ENCODE measurements at regions not wholly inside any gene's neighbourhood (a gene's known extent, or its start where the extent isn't known, plus 50 kb on each side); places are given as distances from the start of the nearest gene placed in this dataset.
"Not testable (repeated sequence)": the region's sequence is repeated elsewhere in the genome, so short reads cannot be mapped to it uniquely, and the experiment has no call there.

DNA sequence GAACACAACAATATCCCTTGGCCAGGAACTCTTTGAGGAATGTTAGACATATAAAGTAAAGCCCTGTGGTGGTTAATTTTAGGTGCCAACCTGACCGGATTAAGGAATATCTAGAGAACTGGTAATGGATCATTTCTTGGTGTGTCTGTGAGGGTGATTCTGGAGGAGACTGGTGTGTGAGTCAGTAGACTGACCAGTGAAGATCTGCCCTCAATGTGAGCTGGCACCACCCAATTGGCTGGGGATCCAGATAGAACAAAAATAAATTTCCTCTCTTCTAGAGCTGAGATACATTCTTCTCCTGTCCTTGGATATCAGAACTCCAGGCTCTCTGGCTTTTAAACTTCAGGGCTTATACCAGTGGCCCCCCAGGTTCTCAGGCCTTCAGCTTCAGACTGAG lies 56.2 kb upstream of the TNPO1 start:
- no peak for DNase-seq

DNA sequence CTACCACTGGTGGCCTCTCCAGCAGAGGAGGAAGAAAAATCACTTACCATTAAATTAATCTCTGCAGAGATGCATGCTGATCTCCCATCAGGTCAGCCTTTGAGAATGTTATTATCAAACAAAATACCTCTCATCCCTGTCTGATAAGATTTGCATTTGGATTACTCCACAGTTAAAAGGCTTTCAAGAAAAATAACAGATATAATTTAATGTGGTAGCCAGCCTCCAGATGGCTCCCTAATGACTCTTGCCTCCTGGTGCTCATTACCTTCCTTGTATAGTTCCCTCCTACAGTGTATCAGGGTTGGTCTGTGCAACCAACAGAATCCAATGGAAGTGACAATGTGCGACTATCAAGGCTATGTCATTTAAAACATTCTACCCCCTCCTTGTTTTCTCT lies 63.6 kb upstream of the TNPO1 start:
- DNase-seq: no peak

DNA sequence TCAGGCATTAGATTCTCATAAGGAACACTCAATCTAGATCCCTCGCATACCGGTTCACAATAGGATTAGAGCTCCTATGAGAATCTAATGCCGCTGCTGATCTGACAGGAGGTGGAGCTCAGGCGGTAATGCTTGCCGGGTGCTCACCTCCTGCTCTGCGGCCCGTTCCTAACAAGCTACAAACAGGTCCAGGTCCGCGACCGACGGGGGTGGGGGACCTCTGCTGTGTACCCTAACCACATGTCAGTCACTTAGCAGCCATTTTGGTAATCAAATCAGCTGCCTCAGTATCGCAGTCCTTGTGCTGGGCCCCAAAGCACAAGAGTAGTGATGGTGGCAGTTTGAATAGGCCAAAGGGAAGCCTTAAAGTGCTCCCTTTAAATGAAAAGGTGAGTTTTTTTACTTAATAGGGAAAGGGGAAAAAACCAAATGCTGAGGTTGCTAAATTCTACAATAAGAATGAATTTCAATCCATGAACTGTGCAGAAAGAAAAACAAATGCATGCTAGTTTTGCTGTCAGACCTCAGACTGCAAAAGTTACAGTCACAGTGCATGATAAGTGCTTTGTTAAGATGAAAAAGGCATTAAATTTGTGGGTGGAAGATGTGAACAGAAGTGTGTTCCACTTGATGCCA lies 67.0 kb upstream of the TNPO1 start:
- no peak for DNase-seq

DNA sequence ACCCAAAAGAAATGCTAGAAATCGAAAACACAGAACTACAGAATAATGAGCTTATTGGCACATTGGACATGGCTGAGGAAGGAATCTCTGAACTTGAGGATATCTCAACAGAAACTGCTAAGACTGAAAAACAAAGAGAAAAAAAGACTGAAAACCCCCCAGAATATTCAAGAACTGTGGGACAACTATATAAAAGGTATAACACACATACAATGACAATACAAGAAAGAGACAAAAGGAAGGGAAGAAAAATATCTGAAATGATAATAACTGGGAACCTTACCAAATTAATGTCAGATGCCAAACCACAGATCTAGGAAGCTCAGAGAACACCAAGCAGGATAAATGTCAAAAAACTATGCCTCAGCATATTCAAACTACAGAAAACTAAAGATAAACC lies 68.6 kb upstream of the TNPO1 start:
- DNase-seq: no peak

DNA sequence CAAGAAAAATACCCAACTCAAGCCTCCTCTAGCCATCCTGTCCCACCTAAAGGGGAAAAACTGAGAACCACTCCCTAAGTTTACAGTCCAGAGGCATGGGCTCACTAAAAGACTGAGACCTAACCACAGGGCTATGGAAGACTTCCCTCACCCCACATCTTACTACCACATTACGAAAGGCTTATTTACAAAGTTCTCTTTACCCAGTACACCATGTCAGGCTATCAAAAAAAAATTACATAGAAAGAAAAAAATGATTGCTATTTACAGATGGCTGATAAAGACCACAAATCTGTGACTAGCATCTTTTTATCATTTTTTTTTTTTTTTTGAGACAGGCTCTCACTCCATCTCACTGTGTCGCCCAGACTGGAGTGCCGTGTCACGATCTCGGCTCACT lies 69.7 kb upstream of the TNPO1 start:
- no peak for DNase-seq

DNA sequence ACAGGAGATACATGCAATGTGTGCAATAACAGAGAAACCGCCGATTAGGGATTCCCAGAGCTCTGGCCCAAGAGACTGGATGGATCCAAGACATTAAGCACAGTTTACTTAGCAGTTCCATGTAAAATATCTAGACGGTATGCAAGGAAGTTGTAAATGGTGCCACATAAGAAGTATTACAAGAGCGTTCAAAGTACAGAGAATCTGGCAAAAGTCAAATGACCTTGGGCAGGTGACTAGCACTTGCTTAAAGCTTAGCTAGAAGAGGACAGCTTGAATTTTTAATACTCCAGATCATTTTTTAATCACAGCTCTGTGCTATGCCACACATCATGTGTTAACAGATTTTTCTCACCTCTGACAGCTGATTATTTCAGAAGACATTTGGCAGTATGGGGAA lies 72.3 kb upstream of the TNPO1 start:
- DNase-seq: no peak

DNA sequence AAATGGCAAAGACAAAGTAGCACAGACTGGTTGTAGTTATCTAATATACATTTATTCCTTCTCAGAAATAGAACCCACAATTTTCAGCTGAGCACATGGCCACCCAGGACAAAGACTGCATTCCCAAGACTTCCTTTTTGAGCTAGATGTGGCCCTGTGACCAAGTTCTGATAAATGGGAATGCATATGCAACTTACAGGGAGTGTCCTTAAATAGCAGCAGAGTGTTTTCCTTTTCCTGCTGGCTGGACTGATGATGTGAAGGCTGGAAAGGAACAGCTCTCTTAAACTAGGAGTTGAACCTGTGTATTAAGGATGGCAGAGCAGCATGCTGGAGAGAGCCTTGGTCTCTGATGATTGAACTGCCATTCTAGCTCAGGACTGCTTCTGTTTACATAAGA lies 74.7 kb upstream of the TNPO1 start:
- DNase-seq: no peak

DNA sequence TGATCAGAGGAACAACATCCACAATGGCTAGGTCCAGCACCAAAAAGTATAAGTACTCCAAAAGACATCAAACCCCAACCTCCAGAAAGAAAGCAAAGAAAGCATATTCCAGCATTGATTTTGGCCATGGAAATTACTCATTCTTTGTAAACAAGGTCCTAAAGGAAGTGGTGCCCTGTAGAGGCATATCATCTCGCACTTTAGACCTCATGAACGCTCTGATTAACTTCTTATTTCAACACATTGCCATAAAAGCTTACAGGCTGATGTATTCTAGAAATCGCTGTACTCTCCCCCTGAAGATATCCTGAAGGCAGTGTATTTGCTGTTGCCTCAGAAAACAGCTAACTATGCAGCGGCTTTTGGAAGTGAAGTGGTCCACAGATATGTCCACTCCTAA lies 82.7 kb upstream of the TNPO1 start:
- no peak for DNase-seq

DNA sequence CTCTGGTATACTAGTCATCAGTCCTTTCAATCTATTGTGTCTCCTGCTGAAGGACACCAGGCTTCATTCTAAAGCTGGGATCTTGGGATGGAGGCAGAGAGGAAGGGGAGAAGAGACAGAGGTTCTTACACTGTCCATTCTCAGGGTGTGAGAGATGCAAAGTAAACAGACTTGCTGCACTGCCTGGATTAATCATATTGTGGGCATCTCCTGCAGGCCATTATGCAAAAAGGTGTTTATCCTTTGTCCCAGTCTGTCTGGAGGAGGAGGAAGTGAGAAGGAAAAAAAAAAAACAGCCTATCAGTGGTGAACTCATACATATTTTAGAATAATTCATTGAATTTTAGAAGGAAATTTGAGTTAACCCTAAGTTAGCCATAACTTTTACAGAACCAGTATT lies 92.9 kb upstream of the TNPO1 start:
- no peak for DNase-seq

DNA sequence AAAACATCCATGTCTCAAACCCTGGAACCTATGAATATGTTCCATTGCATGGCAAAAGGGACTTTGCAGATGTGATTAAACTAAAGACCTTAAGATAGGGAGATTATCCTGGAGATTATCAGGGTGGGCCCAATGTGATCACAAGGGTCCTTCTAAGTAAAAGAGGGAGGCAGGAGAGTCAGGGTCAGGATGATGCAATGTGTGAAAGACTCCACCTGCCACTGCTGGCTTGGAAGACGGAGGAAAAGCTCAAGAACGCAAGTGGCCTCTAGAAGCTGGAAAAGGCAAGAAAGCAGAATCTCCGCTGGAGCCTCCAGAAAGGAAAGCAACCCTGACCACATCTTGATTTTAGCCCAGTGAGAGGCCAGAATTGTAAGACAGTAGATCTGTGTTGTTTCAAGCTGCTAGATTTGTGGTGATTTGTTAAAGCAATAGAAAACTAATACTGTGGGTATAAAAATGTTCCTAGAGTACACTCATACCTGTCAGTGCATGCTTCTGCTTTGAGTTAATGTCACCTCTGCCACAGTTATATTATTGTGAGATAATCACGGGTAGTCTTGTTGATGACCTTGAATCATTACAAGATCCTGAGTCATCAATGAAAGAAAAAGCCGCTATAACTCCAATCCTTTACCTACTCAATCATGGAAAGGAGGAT lies 93.5 kb upstream of the TNPO1 start:
- no peak for DNase-seq

DNA sequence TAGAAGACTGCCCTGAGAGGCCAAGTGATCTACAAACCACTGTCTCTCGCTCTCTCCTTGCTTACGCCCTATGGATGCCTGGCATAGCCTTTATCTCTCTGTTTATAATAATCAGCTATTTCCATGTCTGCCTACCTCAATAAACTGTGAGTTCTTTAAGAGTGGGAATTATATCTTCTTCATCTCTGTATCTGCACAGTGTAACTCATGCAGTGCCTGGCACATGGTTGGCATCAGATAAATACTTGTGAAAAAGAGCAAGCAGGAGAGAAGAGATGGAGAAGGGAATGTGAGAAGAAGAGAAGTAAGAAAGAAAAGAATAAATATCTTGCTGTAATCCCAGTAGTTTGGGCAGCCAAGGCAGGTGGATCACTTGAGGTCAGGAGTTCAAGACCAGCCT lies 94.6 kb upstream of the TNPO1 start:
- no peak for DNase-seq

DNA sequence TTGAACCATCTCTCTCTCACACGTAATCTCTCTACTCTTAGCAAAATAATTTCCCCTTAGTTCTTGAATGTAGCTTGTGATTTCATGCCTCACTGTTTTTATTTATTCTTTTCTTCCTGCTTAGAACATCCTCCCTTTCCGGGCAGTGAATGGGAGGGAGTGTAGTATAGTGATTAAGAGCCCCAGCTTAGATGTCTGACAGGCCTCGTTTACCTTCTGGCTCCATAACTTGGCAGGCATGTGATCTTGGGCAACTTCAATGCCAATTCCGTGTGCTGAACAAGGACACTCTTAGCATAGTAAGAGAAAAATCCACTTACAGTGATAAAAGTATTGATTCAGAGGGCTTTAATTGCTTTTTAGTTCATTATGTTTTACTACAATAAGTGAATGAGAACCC lies 96.3 kb upstream of the TNPO1 start:
- no peak for DNase-seq

DNA sequence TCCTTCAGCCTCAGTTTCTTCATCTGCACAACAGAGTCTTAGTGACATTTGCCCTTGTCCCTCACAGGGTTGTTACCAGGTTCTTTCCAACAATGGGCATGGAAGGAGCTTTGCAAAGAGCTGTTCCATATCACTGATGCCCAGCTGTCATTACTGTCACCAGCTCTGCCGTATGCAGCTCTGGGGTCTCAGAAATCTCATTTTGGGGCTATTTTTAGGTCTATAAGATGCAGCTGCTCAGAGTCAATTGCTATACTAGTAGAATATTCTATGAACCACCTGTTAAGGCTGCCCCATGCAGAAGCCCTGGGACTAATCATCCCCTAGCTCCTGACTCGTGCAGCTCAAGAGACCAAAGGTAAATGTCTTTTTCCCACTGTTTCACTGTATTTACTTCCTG lies 105.1 kb upstream of the TNPO1 start:
- DNase-seq: no peak

DNA sequence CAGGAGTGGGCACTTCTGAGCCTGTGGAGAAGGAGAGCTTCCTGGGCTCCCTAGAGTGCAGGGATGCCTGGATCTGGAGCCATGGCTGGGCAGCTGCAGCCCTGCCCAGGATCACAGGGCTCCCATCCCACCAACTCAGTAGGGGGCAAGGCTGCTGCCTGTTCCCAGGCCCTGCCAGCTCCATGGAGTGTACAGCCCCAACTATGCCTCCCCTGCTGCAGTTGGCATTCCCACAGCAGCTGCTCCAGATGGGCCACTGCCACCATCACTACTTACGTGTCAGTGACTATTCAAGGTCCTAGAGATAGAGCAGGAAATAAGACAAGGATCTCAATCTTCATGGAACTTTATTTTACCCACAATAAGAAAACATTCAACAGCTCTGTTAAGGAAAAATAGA lies 107.1 kb upstream of the TNPO1 start:
- DNase-seq: no peak

DNA sequence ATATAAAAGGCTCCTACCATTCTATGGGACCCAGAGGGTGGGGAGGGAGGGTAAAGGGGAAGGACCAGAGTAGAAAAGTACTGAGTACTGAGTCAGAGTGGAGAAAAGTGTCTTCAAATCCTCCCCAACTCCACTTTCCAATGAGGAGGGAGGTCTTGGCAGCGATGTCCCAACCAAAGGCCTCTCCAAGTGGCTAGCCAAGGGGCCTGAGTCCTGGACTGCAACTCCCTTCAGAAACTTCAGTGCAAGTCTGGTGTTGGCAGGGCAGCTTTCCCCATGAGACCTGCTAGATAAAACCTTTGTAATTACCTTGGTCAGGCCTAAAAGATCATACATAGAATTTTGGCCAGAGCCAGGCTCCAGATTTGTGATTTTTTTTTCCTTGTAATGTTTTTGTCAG lies 111.3 kb upstream of the TNPO1 start:
- no peak for DNase-seq

DNA sequence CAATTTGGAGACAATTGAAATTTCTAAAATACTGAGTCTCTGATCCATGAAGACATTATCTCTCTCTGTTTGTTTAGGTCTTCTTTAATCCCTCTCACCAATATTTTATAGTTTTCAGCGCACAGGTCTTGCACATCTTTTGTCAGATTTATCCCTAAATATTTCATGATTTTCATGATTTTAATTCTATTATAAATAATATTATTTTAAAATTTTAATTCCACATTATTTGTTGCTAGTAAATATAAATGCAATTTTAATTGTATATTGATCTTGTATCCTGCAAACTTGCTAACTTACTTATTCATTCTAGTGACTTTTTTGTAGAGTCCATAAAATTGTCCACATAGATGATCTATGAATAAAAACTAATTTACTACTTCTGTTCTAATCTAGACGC lies 112.6 kb upstream of the TNPO1 start:
- no peak for DNase-seq

DNA sequence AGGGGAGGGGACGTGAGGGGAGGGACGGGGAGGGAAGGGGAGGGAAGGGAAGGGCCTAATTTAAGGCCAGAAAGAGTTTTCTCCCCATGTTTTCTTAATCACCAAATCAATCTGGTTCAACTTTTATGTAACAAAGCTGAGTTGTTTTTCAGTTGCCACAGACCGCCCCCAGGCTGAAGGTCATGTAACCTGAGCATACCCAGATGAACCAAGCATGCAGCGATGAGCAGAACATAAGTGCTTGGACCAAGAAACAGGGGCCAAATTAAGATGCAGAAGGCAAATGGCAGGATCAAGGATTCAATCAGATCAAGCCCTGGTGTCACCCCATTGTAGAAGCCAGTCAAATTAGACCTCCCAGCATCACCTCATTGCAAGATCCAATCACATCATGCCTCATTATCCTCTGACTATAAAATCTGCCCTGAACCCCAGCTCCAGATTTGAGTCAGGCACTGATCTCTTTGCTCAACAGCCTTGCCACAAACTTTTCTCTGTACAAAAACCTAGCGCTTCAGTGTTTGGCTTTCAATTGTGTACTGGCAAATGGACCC lies 113.5 kb upstream of the TNPO1 start:
- DNase-seq: no peak

DNA sequence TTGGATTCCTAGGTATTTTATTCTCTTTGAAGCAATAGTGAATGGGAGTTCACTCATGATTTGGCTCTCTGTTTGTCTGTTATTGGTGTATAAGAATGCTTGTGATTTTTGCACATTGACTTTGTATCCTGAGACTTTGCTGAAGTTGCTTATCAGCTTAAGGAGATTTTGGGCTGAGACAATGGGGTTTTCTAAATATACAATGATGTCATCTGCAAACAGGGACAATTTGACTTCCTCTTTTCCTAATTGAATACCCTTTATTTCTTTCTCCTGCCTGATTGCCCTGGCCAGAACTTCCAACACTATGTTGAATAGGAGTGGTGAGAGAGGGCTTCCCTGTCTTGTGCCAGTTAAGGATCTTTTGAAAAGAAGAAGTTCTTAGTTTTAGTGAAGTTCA lies 114.4 kb upstream of the TNPO1 start:
- not testable (repeated sequence) for DNase-seq

DNA sequence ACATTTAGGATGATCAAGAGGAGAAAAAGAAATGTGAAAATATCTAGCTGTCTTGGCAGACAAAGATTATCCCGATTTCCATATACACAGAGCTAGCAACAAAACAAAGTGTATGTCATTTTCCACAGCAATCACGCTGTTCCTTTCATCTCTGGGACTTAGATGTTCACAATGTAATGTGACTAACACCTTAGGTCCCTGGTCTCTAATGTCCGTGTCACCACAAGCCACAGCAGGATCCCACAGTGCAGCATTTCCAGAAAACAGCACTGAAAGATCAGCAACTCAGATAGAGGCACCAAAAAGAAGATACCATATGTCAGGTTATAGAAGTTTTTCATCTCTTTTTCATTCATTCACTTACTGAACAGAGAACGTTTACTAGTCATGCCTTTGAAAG lies 118.0 kb upstream of the TNPO1 start:
- no peak for DNase-seq

DNA sequence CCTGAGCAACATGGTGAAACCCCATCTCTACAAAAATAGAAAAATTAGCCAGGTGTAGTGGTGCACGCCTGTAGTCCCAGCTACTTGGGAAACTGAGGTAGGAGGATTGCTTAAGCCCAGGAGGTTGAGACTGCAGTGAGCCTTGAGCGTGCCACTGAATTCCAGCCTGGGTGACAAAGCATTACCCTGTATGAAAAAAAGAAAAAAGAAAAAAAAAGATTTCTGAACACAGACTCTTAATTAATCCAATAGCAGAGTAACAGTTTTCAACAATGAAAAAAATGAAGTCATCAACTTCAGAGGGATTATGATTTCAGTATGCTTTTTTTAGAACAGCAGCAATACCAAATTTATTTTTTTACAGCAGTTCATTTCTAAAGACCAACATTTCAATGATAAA lies 118.8 kb upstream of the TNPO1 start:
- DNase-seq: no peak

DNA sequence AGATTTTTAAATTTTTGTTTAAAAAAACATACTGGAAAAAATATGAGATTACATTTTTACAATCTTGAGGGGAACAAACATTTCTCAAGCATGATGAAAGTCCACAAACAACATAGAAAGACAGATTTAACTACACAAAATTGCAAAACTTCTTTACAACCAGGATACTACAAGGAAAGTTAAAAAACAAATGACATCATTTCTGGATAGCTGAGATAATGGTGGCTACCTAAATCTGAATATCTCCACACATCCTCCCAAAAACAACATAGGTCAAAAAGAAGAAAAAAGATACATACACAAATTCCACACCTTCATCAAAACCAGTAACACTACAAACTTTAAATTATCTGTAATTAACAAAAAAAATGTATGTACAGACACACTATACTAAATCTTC lies 120.8 kb upstream of the TNPO1 start:
- DNase-seq: no peak

DNA sequence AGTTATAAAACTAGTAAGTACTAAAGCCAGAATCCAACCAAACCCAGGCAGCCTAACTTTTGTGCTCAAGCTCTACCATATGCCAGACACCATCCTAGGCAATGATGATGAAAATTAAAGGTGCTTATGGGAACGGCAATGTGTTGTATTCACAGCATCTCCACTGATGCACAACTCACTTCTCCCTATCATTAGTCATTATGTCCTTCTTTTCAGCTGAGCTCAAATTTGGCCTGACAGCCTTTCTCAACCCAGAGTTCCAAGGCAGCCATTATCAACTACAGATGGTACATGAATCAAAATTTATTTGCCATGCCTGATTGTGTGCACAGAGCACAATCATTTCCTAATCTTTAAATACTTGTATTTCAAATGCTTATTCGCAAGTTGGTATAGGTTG lies 121.6 kb upstream of the TNPO1 start:
- DNase-seq: no peak

DNA sequence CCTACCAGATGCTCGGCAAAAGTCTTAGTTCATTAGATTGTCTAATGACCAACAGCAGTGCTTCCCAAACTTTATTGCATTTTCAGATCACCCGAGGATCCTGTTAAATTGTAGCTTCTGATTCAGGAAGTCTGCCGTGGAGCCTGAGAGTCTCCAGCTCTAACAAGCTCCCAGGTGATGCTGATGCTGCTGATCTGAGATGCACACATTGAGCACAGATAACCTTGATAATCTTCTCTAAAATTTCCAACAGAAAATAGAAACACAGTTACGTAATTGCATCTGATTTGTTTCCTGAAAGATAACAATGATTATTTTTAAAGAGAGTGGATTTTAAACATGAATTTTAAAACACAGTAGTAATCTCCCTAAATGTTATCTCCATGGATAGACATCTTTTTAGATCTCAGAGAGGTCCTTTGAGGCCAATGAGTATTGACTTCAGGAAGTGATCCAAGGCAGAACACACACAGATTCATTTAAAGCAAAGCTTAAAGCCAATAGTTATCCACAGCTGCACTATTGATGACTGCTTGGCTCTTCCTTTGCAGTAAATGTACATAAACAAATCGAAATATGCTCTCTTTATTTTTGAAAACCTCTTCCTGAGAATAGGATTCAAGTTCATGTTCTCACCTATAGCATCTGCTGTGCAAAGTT lies 122.8 kb upstream of the TNPO1 start:
- no peak for DNase-seq

DNA sequence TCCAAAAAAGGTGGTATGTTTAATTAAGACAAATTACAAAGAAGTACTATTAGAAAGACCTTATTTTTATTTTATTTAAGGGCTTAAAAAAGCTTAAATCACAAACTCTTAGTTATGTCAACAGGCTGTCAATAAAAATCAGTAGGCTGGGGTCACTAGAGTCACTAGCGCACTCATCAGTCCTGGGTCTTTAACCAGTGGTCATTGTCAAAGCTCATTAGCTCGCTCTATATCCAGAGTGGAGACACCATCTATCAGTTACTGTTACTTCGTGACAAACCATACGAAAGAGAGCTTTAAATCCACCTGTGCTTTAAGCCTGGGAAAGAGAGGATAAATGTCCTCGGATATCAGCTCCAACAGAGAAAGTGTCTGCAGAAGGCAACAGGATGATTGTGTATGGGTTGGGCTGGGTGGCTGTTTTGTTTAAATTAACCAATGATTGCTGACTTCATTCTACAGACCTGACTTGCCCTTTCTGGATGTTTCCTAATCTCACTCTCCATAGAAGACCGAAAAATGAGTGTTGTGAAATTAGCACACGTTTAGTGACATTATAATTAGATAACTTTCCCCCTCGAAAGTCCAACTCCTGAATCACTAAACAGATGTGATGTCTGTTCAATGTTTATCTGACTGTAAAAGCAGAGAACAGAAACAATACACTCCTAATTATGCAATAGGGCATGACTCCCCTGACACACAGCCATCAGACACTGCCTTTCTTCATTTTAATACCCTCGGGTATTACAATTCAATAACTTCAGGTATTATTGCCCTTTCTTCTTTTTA lies 123.6 kb upstream of the TNPO1 start:
- peak; percentile 56 for DNase-seq

Measured in NCI-H2171 treated with DMSO at 0.1 percent for 48 hours (cell line).